HepG2 (cell line): ENCODE measurements at regions not wholly inside any gene's neighbourhood (a gene's known extent, or its start where the extent isn't known, plus 50 kb on each side); places are given as distances from the start of the nearest gene placed in this dataset.

Experiments used
- ATAC-seq: fragments of 200-7000 bp; cut with Tn5 transposase; 3 replicates; pipeline ENCODE4 v1.9.1; 2020; ENCODE audit warnings: mild to moderate bottlenecking, moderate library complexity
- BruUV-seq: library from RNA; stranded (reverse); fragments of 400-500 nt; replicated peaks from 2 replicates; lab custom pipeline; 2021; lab: Mats Ljungman, UMichigan
- CTCF ChIA-PET: fragments of 300-600 bp; formaldehyde crosslinking; extraction: SDS; loops from one replicate; lab custom pipeline; 2021; ENCODE audit warnings: low total read pairs, inconsistent platforms, low intra/inter-chr PET ratio; lab: Yijun Ruan, JAX
- POLR2A ChIA-PET: fragments of 350-600 bp; sonication (Branson Sonifier 250); formaldehyde crosslinking; loops from one replicate; lab custom pipeline; 2020; ENCODE audit warnings: antibody characterized with exemption, inconsistent platforms; lab: Yijun Ruan, JAX
- DNase-seq: peaks from one replicate; pipeline ENCODE4 v3.0.0-alpha.2; 2015; ENCODE audit warnings: low spot score
- FAIRE-seq: peaks from 3 replicates; lab custom pipeline; 2011; peaks lifted over from hg19 to GRCh38; lab: Jason Lieb, UNC
- H2AFZ ChIP-seq: one replicate; pipeline ENCODE4 v1.6.1; 2011; ENCODE audit warnings: low read length, inconsistent platforms
- H3K27ac ChIP-seq: fragments of 300-600 bp; 3 replicates; pipeline ENCODE4 v1.8.0; 2011; ENCODE audit warnings: mixed run types, mild to moderate bottlenecking, mixed read lengths, low read length, inconsistent platforms; ENCODE audit not compliant: insufficient read depth; ENCODE audit errors: extremely low read length
- H3K27me3 ChIP-seq, 2 experiments: fragments of 200-600 bp in 1 of 2; 2 replicates in 1 of 2; 3 replicates in 1 of 2; pipeline versions ENCODE4 v1.6.0 to v1.8.0; 2011; ENCODE audit warnings: low read length in 2 of 2, mild to moderate bottlenecking in 2 of 2, moderate library complexity in 2 of 2, inconsistent platforms in 1 of 2; ENCODE audit not compliant: insufficient read depth in 2 of 2, control insufficient read depth in 1 of 2
- H3K36me3 ChIP-seq, 2 experiments: fragments of 200-600 bp in 1 of 2; replicated peaks in 1 of 2; 2 replicates in 1 of 2; 3 replicates in 1 of 2; pipeline versions ENCODE4 v1.5.1 to v1.8.0; 2011; ENCODE audit warnings: low read length in 2 of 2, inconsistent platforms in 1 of 2; ENCODE audit not compliant: insufficient read depth in 2 of 2, control insufficient read depth in 1 of 2
- H3K4me1 ChIP-seq: 2 replicates; pipeline ENCODE4 v1.5.1; 2012; ENCODE audit warnings: low read length, inconsistent platforms; ENCODE audit not compliant: insufficient read depth
- H3K4me2 ChIP-seq: 2 replicates; pipeline ENCODE4 v1.6.0; 2011; ENCODE audit warnings: low read depth, low read length, inconsistent platforms
- H3K4me3 ChIP-seq, 3 experiments: fragments of 200-600 bp in 1 of 3; sonication (generic), shearing (Covaris generic) in 1 of 3; replicated peaks in 1 of 3; 2 replicates each; pipeline ENCODE4 v1.5.1; 2011 to 2016; ENCODE audit warnings: low read length in 3 of 3, inconsistent platforms in 2 of 3, low read depth in 2 of 3, mild to moderate bottlenecking in 2 of 3, control low read depth in 1 of 3, mixed read lengths in 1 of 3; ENCODE audit not compliant: insufficient read depth in 1 of 3
- H3K79me2 ChIP-seq: one replicate; pipeline ENCODE4 v1.6.1; 2011; ENCODE audit warnings: low read length, inconsistent platforms; ENCODE audit not compliant: insufficient read depth
- H3K9ac ChIP-seq: 2 replicates; pipeline ENCODE4 v1.6.0; 2011; ENCODE audit warnings: mild to moderate bottlenecking, low read depth, low read length, inconsistent platforms; ENCODE audit not compliant: insufficient read depth
- H3K9me3 ChIP-seq: 2 replicates; pipeline ENCODE4 v1.5.1; 2012; ENCODE audit warnings: mild to moderate bottlenecking, low read length
- H4K20me1 ChIP-seq: 2 replicates; pipeline ENCODE4 v1.6.0; 2011; ENCODE audit warnings: inconsistent platforms, mild to moderate bottlenecking, low read length, moderate library complexity; ENCODE audit not compliant: insufficient read depth
- ATF5 ChIP-seq: sonication (generic); formaldehyde crosslinking; IDR thresholded peaks from 2 replicates; pipeline ENCODE4 v1.4.0; 2020; ENCODE audit warnings: mild to moderate bottlenecking, low read depth, missing genetic modification reagents
- CBX1 ChIP-seq: IDR thresholded peaks from one replicate; pipeline ENCODE4 v1.6.1; 2016; ENCODE audit warnings: antibody characterized with exemption, low read depth
- CERS6 ChIP-seq: sonication (generic); formaldehyde crosslinking; IDR thresholded peaks from 2 replicates; pipeline ENCODE4 v1.5.0; 2020; ENCODE audit warnings: missing genetic modification reagents
- CSRNP1 ChIP-seq: sonication (generic); formaldehyde crosslinking; IDR thresholded peaks from 2 replicates; pipeline ENCODE4 v1.8.1; 2023; ENCODE audit warnings: mild to moderate bottlenecking, missing genetic modification reagents
- EEA1 ChIP-seq: sonication (generic); formaldehyde crosslinking; IDR thresholded peaks from 2 replicates; pipeline ENCODE4 v1.5.1; 2020; ENCODE audit warnings: mild to moderate bottlenecking, missing genetic modification reagents, borderline replicate concordance
- ETV5 ChIP-seq: IDR thresholded peaks from 2 replicates; pipeline ENCODE4 v1.6.1; 2018; ENCODE audit warnings: missing biosample characterization, missing genetic modification reagents, inconsistent platforms, borderline replicate concordance
- KDM2A ChIP-seq: sonication (generic); formaldehyde crosslinking; IDR thresholded peaks from 2 replicates; pipeline ENCODE4 v1.4.0; 2020; ENCODE audit warnings: low read depth, missing genetic modification reagents, borderline replicate concordance
- MTF1 ChIP-seq: sonication (generic); formaldehyde crosslinking; IDR thresholded peaks from 2 replicates; pipeline ENCODE4 v1.5.0; 2020; ENCODE audit warnings: missing genetic modification reagents
- NFAT5 ChIP-seq: sonication (generic); formaldehyde crosslinking; IDR thresholded peaks from 2 replicates; pipeline ENCODE4 v1.4.0; 2020; ENCODE audit warnings: missing genetic modification reagents
- RBM22 ChIP-seq: fragments of 200-400 bp; formaldehyde crosslinking; optimal IDR thresholded peaks from 2 replicates; pipeline ENCODE3; 2017; ENCODE audit warnings: mild to moderate bottlenecking, low read length, moderate library complexity
- REPIN1 ChIP-seq: sonication (generic); formaldehyde crosslinking; IDR thresholded peaks from 2 replicates; pipeline ENCODE4 v1.8.0; 2022; ENCODE audit warnings: missing genetic modification reagents, low read depth, mild to moderate bottlenecking, borderline replicate concordance
- SOX5 ChIP-seq: IDR thresholded peaks from 2 replicates; pipeline ENCODE4 v1.6.1; 2016; ENCODE audit warnings: borderline replicate concordance
- TGIF2 ChIP-seq: IDR thresholded peaks from 2 replicates; pipeline ENCODE4 v1.6.1; 2016; ENCODE audit warnings: control low read depth, missing compliant biosample characterization
- U2AF2 ChIP-seq: fragments of 200-400 bp; formaldehyde crosslinking; IDR thresholded peaks from 2 replicates; pipeline ENCODE4 v1.6.1; 2017; ENCODE audit warnings: low read depth, mild to moderate bottlenecking, low read length
- ZMYM3 ChIP-seq: sonication (generic); formaldehyde crosslinking; IDR thresholded peaks from 2 replicates; pipeline ENCODE4 v1.5.1; 2020; ENCODE audit warnings: mild to moderate bottlenecking, missing genetic modification reagents
- ZNF225 ChIP-seq: sonication (generic); formaldehyde crosslinking; IDR thresholded peaks from 2 replicates; pipeline ENCODE4 v1.4.0; 2020; ENCODE audit warnings: mild to moderate bottlenecking, missing genetic modification reagents
- ZNF446 ChIP-seq: sonication (generic); formaldehyde crosslinking; IDR thresholded peaks from 2 replicates; pipeline ENCODE4 v1.5.0; 2020; ENCODE audit warnings: mild to moderate bottlenecking, missing genetic modification reagents
- WGBS: methylation state at CpG from one replicate; pipeline ENCODE4 v1.1.6; 2017; ENCODE audit warnings: low lambda C conversion rate; 5-methylcytosine and 5-hydroxymethylcytosine counted together
- in situ Hi-C: cut with HindIII; loops from 2 replicates; pipeline ENCODE4 v1.10.0; 2017; ENCODE audit warnings: low pct_unique_long_range_greater_than_20kb; ENCODE audit not compliant: extremely low pct_ligation_motif_present
- intact Hi-C: fragments of 100-400 bp; cut with micrococcal nuclease; formaldehyde crosslinking; loops from one replicate; pipeline ENCODE4 v1.10.0; 2022; ENCODE audit not compliant: unreplicated experiment

- Histone ChIP-seq H4K20me1 (no peaks in the 10 kb centered on the region), H3K27ac (no peak overlapping the region), H3K9me3 (peaks cover 7% of the 10 kb centered on the region; the same call in 1 of the 2 replicates), H3K4me2 (no peak overlapping the region), H3K36me3 (no peaks in the 10 kb centered on the region), H3K4me3 (no peak overlapping the region), H3K9ac (no peak overlapping the region), H3K79me2 (no peaks in the 10 kb centered on the region), H3K27me3 (no peaks in the 10 kb centered on the region), H2AFZ (no peak overlapping the region), H3K4me1 (no peaks in the 10 kb centered on the region)
- DNase-seq (no peak), FAIRE-seq (no peak), ATAC-seq (no peak)
- ChIA-PET CTCF (no interaction called here), POLR2A (no interaction called here)
- WGBS: 32% methylated on average over 2 of the region's 2 CpGs
- intact Hi-C loops (no loop called here), in situ Hi-C loops (no loop called here)
- BruUV-seq: no TSS peak
- TF ChIP-seq NFAT5 (no peak), ATF5 (CRISPR knock-in tag) (no peak), REPIN1 (CRISPR knock-in tag) (no peak), ZMYM3 (no peak), CBX1 (no peak), KDM2A (CRISPR knock-in tag) (no peak), CERS6 (CRISPR knock-in tag) (no peak), EEA1 (no peak), MTF1 (CRISPR knock-in tag) (no peak), ZNF446 (no peak), U2AF2 (no peak), ZNF225 (CRISPR knock-in tag) (no peak), SOX5 (CRISPR knock-in tag) (no peak), ETV5 (no peak), RBM22 (no peak), TGIF2 (CRISPR knock-in tag) (no peak), CSRNP1 (no peak)
Measured at GRCh38 chr4:170491981-170492380, 402.2 kb upstream of the AADAT start.
